Fibroblast of skin of right biceps (primary cell): ENCODE measurements at regions not wholly inside any gene's neighbourhood (a gene's known extent, or its start where the extent isn't known, plus 50 kb on each side); places are given as distances from the start of the nearest gene placed in this dataset.

Experiments used
- DNase-seq: peaks from one replicate; pipeline ENCODE4 v3.0.0-alpha.2; 2013

GRCh38 chr2:144280009-144280408 is 239.9 kb downstream of the ZEB2 start:
- DNase-seq, result no peak

GRCh38 chr2:144279165-144279564 is 240.8 kb downstream of the ZEB2 start:
- DNase-seq, result no peak

- DNase-seq, result no peak
Observed at GRCh38 chr2:144277622-144278354, 242.1 kb downstream of the ZEB2 start.

- no peak for DNase-seq
Observed at GRCh38 chr2:144275340-144275739, 244.6 kb downstream of the ZEB2 start.

GRCh38 chr2:144274131-144274530 is 245.8 kb downstream of the ZEB2 start:
- DNase-seq, result peak; percentile 6

- no peak for DNase-seq
Observed at GRCh38 chr2:144270951-144271350, 249.0 kb downstream of the ZEB2 start.

GRCh38 chr2:144268036-144268678 is 251.8 kb downstream of the ZEB2 start:
- no peak for DNase-seq

- no peak for DNase-seq
Observed at GRCh38 chr2:144267239-144267638, 252.7 kb downstream of the ZEB2 start.

GRCh38 chr2:144265654-144266053 is 254.3 kb downstream of the ZEB2 start:
- no peak for DNase-seq

- DNase-seq, result no peak
Observed at GRCh38 chr2:144261966-144262365, 258.0 kb downstream of the ZEB2 start.

- DNase-seq, result peak; percentile 3
Observed at GRCh38 chr2:144261336-144261735, 258.6 kb downstream of the ZEB2 start.

- no peak for DNase-seq
Observed at GRCh38 chr2:144259332-144259731, 260.6 kb downstream of the ZEB2 start.

GRCh38 chr2:144258154-144258553 is 261.8 kb downstream of the ZEB2 start:
- no peak for DNase-seq

- peak; percentile 64 for DNase-seq
Observed at GRCh38 chr2:144256996-144257707, 262.8 kb downstream of the ZEB2 start.

- no peak for DNase-seq
Observed at GRCh38 chr2:144254342-144255235, 265.3 kb downstream of the ZEB2 start.

GRCh38 chr2:144253743-144254142 is 266.2 kb downstream of the ZEB2 start:
- DNase-seq, result no peak

- no peak for DNase-seq
Observed at GRCh38 chr2:144252694-144253093, 267.2 kb downstream of the ZEB2 start.

GRCh38 chr2:144249035-144249637 is 270.8 kb downstream of the ZEB2 start:
- DNase-seq, result no peak

- DNase-seq, result no peak
Observed at GRCh38 chr2:144248350-144249034, 271.4 kb downstream of the ZEB2 start.

GRCh38 chr2:144244938-144245337 is 275.0 kb downstream of the ZEB2 start:
- DNase-seq, result no peak

GRCh38 chr2:144242311-144242710 is 277.6 kb downstream of the ZEB2 start:
- DNase-seq, result no peak

GRCh38 chr2:144241801-144242200 is 278.1 kb downstream of the ZEB2 start:
- DNase-seq, result no peak
